Activated CD4-positive, alpha-beta T cell treated with anti-CD3 and anti-CD28 coated beads, Interleukin-2, Interleukin-6, amounts not matched to agents 100 ng/mL and 50 ng/mL, durations not matched to agents 16 hours and 8 hours (primary cell): ENCODE measurements at regions not wholly inside any gene's neighbourhood (a gene's known extent, or its start where the extent isn't known, plus 50 kb on each side); places are given as distances from the start of the nearest gene placed in this dataset.
"Not testable (repeated sequence)": the region's sequence is repeated elsewhere in the genome, so short reads cannot be mapped to it uniquely, and the experiment has no call there.

ENCODE experiments used
- DNase-seq: peaks from one replicate; pipeline ENCODE4 v3.0.0-alpha.2; 2020

DNA sequence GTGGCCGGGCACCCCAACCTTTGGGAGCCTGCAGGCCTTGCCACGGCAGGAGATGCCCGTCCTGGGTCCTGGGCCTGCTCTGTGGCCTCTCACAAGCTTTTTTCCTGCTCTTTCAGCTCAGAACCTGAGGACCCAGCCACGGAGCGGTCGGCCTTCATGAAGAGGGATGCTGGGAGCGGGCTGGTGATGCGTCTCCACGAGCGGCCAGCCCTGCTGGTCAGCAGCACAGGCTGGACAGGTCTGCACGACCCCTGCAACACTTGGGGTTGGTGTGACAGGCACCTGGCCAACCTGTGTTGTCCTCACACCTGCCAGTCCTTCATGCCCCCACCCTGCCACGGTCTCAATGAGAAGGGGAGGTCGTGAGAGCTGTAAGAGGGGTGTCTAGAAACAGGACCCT lies 170.0 kb downstream of the ADRA2C start:
- DNase-seq = no peak

DNA sequence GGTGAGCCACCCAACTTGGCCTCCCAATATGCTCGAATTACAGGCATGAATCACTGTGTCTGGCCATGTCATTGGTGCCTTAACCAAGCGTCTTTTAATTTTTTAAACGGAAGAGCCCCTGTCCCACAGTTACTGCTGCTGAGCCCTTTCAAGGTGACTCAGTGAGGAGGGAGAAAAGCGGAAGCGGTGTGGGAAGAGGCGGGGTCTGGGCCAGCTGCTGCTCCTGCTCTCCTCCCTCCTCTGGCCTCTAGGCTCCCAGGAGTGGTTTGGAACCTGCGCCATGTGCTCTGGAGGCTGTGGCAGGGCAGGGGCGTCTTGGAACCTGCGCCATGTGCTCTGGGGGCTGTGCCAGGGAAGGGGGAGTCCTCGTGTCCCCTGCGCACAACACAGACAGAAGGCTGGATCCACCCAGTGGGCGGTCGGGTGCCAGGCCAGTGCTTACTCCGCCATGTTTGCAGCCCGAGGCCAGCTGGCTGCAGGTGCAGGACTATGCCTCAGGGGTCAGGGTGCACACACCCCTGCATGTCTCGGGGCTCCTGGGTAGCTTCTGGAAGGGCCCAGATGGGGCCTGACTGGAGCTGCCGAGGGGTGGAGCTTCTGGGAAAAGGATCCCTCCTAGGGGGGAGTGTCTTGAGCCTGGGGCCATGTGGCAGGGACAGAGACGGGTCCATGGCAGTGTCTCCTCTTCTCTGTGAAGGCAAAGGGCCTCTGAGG lies 171.8 kb downstream of the ADRA2C start:
- peak; percentile 25 for DNase-seq

DNA sequence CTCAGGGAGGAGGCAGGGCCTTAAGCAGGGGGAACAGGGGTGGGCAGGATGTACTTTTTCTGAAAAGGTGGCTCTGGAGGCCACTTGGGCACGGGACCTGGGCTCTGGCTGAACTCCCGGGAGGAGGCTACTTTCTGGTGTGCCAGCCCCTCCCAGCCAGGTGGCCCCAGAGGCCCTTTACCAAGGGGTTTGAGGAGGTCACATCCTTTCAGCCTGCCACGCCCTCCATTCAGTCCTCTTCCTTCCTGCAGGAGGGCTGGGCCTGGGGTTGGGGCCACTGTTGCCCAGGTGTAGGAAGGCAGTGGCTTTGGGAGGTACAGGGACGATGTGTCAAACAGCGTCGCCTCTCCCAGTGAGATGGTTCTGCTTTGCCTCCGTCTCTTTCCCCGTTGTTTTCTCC lies 172.5 kb downstream of the ADRA2C start:
- DNase-seq = not testable (repeated sequence)

DNA sequence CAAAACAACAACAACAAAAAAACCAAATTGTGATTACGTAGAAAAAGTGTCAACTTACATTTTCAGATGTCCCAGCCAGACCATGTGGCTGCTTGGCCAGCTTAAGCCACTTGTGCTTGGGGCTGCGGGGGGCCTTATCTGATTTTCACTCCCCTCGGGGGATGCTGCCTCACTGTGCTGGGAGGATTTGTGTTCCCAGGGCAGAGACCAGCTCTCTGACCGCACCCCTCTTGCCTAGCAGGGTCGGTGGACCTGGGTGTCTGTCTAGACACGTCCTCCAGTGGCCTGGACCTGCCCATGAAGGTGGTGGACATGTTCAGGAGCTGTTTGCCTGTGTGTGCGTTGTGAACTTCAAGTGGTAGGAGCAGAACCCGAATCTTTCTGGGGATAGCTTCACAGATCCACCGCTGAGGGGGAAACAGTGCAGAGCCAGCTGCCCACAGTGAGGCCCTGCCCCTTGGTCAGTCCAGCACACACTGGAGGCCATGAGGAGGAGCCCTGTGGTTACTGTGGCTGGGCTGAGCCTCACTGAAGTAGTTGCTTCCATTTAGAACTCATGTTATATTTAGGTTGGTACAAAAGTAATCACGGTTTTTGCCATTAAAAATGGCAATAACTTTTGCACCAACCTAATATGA lies 173.9 kb downstream of the ADRA2C start:
- not testable (repeated sequence) for DNase-seq

DNA sequence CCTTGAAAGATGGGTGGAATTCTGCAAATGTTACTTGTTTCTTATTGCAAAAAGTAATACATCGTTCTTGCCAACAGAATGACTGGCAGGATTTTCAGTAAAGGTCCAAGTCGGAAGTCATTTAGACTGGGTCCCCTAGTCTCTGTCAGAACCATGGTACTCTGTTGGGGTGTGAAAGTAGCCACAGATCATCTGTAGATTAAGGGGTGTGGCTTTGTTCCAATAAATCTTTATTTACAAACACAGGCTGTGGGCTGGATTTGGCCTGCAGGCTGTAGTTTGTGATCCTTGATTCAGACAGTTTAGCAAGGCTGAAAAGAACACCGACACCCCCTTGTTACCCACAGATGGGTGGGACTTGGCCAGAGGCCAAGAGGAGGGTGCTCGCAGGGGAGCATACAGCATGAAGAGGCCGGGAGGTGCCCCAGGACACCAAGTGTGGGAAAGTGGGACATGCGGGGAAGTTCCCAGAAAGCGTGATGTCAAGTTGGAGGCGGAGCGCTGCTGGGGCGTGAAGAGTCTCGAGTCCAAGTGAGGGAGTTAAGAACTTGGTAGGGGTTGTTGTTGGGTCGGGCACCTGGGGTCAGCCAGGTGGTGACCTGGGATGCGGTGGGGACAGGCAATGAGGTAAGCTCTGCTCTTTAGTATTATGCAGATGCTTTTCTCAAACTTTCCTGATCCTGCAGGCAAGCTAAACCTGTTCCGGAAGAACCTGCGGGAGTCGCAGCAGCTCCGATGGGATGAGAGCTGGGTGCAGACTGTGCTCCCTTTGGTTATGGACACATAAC lies 175.7 kb downstream of the ADRA2C start:
- DNase-seq = not testable (repeated sequence)

DNA sequence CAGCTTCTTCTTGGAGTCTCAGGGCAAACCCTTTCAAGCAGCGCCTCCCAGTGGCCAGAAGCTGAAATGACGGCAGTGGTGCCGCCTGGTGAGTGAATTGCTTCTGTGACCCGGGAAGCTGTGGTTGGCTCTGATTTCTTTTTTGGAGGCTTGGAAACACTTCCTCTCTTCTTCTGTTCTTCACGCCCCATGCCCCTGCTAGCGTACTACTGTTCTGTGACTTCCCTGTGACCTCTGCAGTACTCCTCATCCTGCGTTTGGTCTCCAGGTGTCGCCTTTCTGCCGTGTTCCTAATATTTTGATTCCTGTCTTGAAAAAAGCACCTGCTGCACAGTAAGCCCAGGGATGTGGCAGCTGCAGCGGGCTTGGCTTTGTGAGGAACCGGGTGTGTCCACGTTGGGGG lies 176.4 kb downstream of the ADRA2C start:
- DNase-seq = peak; percentile 66

DNA sequence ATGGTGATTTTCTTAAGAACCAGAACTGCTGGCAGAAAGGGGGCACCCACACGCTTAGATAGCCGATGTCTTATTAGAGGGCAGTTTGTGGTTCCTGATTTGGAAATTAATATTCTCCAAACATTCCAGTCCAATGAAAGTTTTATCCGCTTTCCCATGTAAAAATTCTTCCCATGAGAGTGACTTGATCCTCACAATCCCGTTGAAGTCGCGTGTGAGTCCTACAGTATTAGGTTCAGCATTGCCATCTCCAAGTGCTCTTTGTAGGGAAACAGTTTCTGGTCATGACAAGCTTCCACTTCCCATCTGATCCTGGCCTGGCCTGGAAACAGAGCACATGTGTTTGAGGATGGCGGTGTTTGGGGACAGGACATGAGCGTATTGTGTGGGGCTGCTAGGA lies 176.9 kb downstream of the ADRA2C start:
- not testable (repeated sequence) for DNase-seq

DNA sequence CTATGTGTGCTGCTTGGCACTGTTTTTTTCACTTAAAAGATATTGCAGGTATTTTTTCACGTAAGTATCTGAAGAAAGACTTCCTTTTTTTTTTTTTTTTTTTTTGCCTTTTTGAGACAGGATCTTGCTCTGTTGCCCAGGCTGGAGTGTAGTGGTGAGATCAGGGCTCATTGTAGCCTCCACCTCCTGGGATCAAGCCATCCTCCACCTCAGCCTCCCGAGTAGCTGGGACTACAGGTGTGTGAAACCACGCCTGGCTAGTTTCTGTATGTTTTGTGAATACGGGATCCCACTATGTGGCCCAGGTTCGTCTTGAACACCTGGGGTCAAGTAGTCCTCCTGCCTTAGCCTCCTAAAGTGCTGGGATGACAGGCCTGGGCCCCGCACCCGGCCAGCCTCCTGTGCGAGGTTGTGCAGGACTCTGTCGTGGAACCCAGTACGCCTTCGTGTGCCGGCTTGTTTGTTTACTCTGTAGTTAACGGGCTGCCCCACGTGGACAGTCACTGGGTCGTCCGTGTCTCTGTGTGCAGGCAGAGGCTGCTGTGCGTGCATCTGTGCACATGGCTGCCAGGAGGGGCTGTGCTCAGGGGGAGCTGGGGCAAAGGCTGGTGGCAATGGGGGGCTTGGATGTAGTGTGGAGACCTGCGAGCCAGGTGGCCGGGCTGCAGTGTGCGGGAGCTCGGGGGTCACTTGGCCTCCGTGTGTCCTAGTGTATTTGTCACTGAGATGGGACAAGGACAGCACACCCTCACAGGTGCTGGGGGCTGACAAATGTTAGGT lies 179.5 kb downstream of the ADRA2C start:
- DNase-seq = no peak

DNA sequence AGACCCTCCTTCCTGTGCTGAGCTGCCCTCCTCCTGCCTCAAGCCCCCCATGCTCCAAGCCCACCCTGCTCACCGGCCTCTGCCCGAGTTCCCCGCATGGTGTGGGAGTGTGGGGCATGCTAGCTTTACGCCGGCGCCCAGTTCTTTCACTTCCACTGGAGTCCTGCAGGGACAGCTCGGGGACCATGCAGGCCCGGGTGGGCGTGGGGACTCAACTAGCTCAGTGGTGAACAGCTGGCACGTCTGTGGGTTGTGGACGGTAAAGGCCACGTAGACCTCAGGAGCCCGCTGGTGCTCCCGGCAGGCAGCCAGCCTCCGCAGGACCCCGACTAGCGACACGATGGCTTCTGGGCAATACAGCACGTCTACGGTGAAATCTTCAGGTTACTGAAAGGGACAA lies 180.4 kb downstream of the ADRA2C start:
- DNase-seq = not testable (repeated sequence)

DNA sequence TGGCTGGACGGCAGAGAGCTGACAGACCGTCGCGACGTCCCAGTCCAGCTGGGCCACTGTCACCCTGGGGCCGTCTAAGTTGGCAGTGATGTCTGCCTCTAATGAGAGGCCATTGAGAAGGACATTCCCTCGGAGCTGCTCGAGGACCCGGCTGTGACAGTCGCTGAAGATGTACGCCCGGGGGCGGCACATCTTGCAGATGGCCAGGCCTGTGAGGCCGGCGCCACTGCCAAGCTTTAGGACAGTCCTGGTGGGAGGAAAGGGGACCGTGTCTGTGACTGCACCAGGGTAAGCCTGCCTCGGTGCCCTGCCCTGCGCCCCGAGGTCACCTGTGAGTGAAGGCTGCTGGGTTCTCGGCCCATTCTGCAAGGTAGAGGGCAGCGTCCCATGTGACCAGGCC lies 181.6 kb downstream of the ADRA2C start:
- DNase-seq = not testable (repeated sequence)

DNA sequence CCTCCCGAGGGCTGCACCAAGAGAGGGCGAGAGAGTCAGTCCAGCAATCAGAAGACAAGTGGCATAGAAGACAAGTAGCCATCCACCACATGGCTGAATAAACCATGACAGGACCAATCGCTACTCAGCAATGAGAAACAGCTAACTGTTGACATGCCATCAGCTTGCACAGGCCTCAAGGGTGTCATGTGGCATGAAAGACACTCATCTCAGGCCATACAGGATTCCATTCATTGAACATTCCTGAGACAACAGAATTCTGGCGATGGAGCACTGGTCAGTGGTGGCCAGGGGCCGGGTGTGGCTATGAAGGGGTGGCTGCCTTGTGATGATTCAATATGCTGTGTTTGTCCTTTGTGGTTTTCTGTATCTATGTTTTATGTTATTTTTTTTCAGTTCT lies 182.0 kb downstream of the ADRA2C start:
- not testable (repeated sequence) for DNase-seq

DNA sequence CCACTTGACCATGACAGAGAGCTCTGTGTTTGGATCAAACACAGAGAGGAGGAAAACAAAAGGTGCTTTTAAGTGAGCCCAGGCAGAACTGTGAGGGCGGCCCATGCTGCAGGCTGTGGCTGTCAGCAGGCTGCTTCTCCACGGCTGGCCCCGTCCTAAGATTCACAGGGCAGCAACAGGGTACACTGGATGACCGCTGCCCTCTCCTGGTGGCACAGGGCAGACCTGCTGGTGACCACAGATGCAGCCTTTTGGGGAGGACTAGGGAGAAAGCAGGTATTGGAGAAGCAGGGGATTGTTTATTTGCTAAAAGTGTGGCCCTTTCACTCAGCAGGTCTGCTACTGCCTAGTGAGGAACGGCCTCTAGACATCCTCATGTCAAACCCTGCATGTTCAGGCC lies 183.7 kb downstream of the ADRA2C start:
- DNase-seq = peak; percentile 6

DNA sequence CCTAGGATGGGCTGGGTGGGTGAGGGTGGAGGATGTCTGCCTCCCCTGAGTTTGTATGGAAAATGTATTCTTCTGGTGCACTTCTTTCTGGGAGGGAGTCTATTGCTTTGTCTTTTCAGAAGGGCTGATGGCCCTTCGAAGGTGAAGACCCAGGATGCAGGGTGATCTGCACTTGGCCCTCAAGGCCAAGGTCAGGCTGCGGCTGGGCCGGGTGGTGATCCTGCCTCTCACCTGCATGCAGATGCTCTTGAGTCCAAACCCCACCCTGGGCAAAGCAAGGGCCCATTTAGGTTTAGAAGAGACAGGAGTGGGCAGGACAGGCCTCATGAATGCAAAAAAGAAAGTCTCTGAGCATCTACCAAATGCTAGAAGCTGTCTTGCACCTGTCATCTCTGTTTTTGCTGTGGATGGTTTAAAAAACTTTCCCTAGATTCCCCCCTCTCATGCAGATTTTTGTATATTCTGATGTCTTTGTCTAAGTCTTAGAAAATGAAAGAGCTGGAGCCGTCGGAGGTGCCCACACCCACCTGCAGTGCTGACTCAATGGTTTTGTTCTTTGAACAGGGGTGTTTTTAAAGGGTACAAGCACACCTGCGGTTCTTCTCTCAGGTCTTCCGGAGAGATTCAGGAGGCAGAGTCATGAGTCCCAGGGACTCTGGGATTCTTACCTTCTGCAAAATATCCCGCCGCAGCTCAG lies 186.4 kb downstream of the ADRA2C start:
- not testable (repeated sequence) for DNase-seq

DNA sequence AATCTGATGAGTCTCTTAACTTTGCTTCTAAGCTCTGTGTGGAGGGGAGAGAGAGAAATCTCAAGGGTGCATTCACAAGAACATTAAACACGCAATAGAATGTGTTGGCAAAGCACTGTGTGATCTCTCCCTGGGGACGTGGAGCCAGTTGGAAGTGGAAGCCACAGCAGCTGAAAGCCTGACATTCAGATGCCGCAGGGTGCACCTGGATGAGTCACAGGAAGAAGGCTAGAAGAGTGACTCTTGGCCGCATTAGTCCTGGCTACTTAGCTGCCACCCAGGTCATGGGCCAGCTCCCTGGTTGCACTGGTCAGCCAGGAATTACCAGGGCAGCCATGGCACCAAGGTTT lies 186.9 kb downstream of the ADRA2C start:
- DNase-seq = not testable (repeated sequence)

DNA sequence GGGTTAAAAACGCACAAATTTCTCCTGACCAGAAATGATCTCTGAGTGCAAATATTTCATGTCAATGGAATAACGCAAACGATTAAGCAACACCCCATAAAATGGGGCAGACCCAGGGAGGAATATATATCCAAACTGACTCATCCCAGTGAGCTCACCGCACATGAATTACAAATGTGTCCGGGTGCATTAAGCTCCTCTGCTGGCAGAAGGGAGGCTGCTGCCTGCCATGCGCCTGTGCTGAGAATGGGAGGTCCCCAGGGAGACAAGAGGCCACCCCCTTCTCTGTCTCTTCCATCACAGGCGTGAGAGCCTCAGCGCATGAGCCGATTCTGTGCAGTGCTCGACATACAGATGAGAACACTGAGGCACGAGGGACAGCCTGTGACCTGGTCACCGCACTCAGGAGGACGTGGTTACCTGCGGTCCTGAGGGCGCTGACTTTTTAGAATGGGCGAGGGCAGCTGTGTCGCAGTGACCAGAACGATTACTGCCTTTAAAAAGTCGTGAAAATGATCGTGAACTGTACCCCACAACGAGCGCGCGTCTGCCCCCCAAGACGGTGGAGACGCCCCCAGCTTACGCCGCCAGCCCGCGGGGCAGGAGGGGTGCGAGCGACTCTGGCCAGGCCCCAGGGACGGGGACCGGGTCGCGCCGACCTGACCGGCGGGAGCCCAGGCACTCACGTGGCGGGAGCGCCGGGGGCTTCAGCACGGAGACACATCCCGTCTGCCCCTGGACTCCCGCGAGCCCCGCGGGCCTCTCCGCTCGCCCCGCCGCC lies 188.5 kb downstream of the ADRA2C start:
- peak; percentile 73 for DNase-seq

DNA sequence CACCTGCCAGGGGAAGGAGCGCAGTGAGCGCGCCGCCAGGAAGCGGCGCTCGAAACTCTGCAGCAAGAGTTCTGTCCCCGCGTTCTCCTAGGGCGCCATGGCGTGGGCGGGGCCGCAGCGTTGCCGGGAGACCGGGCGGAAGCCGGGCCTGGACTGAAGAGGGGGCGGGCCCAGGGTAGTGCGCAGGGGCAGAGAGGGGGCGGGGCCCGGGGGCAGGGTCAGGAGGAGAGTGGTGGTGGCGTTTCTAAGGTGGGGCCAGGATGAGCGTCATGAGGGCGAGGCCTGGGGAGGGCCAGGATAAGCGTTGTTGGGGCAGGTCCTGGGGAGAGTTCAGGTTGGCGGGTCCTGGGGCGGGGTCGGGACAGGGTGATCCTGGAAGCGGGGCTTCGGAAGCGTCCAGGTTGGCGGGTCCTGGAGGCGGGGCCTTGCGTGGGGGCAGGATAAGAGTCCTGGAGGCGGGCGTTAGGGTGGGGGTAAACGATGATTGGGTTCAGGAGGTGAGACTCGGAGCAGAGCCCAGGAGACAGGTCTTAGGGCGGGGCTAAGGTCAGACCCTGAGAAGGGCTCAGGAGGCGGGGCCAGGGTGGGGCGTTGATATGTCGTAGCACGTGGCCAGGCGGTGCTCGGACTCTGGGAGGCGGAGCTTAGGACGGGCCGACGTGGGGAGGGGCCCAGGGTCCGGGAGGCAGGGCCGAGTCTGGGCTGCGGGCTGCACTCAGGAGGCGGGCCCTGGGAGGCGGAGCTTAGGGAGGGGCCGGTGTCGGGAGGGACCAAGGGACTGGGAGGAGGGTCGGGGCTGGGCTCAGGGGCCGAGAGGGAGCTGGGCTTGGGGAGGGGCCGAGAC lies 189.4 kb downstream of the ADRA2C start:
- peak; percentile 99 for DNase-seq

DNA sequence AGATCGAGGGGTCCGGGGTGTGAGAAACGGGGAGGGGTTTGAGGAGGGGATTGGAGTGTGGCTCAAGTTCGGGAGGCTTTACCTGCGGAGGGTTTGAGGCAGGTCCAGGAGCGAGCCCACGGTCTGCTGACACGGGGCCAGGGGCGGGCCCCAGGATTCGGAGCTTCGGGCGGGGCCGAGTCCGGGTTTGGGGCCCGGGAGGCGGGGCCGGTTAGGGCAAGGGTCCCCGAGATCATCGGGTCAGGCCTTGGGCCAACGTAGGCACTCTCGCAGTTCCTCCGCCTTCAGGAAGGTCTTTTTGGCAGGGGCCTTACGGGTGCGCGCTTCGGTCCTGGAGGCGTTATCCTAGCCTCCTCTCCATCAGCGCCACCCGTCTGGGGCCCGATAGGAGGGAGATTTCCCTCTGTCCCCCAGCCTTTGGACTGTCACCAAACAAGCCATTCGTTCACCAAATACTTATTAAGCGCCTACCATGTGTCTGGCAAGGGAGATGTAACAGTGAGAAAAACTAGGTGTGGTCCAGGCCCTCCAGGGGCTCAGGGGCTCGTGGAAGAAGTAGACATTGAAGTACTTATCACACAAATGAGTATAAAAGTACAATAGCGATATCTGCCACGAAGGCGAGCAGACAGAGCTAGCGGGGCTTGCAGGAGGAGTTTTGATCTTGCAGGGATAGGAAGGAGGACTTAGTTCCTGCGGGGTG lies 190.1 kb downstream of the ADRA2C start:
- DNase-seq = not testable (repeated sequence)

DNA sequence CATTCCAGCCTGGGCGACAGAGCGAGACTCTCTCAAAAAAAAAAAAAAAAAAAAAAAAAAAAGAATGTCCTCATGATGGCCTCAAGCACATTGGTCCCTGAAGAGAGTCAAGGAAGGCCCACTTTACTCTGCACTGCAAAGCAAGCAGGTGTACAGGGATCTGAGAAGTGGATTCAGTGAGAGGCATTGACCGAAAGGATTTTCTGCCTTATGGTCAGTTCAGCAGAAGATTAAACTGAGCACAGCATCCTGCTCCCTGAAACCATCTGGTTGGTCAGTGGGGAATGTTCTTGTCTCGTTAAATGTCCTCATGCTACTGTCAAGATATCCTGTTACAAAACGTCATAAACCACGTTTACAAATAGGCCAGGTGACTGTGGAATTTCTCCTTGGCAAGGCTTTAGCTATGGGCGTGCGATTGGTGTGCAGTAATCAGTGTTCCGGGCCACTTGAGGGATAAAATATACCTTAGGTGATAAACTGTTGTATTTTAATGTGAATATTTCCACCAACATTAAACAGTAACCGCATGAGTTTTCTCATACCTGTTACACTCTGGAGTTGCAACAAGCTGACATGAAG lies 195.0 kb downstream of the ADRA2C start:
- DNase-seq = not testable (repeated sequence)

DNA sequence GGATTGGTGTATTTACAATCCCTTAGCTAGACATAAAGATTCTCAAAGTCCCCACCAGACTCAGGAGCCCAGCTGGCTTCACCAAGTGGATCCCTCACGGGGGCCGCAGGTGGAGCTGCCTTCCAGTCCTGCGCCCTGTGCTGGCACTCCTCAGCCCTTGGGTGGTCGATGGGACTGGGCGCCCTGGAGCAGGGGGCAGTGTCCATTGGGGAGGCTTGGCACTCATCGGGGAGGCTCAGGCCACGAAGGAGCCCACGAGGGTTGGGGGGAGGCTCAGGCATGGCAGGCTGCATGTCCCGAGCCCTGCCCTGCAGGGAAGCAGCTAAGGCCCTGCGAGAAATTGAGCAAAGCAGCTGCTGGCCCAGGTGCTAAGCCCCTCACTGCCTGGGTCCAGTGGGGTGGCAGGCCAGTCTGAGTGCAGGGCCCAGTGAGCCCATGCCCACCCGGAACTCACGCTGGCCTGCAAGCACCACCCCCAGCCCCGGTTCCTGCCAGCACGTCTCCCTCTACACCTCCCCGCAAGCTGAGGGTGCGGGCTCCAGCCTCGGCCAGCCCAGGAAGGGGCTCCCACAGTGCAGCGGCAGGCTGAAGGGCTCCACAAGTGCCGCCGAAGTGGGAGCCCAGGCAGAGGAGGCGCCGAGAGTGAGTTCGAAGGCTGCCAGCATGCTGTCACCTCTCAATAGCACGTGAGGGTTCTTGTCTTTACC lies 198.5 kb downstream of the ADRA2C start:
- not testable (repeated sequence) for DNase-seq
